Endometrium (tissue), 2 donors: ENCODE measurements at regions not wholly inside any gene's neighbourhood (a gene's known extent, or its start where the extent isn't known, plus 50 kb on each side); places are given as distances from the start of the nearest gene placed in this dataset.

Source experiments
- FAIRE-seq: peaks from 2 replicates; lab custom pipeline; 2012; peaks lifted over from hg19 to GRCh38; lab: Jason Lieb, UNC
- donor health status: control.
- donor health status: control.

DNA sequence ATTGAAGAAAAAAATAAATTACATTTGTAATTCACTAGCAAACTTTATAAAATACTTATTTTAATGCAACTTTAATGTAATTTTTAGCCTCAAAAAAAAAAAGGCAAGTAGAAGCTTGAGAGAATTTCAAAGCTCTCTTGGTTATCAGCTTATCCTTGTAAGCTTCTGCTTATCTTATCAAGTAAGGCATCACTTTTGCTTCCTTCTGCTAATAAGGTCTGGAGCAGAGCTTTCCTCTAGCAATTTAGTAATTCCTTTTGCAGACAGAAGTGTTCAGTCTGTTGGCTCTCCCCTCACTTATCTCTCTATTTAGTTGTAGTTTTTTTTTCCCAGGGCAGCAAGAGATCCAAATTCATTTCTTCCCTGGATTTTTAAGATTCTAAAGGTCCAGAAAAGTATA, 525.0 kb downstream of the ISL1 start:
- FAIRE-seq: no peak

DNA sequence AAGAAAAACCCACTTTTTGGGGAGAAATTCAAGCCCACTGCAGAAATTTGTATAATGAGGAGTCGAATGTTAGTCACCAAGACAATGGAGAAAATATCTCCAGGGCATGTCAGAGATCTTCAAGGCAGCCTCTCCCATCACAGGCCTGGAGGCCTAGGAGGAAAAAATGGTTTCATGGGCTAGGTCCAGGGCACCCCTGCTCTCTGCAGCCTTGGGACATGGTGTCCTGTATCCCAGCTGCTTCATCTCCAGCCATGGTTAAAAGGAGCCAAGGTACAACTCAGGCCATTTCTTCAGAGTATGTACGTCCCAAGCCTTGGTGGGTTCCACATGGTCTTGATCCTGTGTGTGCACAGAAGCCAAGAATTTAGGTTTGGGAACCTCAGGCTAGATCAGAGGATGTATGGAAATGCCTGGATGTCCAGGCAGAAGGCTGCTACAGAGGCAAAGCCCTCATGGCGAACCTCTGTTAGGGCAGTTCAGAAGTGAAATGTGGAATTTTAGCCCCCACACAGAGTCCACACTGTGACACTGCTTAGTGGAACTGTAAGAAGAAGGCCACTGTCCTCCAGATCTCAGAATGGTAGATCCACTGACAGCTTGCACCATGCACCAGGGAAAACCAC, 561.4 kb downstream of the ISL1 start:
- no peak for FAIRE-seq

DNA sequence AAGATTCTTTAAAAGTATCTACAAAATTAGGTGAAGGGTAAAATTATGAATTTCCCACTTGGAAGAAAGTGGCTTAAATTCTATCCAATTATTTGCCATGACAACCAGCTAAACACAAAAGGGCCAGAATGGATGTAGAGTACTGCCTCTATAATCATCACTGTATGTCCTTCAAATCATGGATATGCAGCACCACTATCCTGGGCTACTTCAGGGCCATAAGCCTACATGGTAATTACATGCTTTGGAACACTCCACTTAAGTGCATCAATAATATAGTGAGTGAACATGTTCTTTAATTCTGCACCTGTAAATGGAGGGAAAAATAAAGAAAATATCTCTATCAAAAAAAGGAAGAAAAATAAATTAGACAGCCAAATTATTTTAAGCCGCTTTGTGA, 575.2 kb downstream of the ISL1 start:
- no peak for FAIRE-seq

DNA sequence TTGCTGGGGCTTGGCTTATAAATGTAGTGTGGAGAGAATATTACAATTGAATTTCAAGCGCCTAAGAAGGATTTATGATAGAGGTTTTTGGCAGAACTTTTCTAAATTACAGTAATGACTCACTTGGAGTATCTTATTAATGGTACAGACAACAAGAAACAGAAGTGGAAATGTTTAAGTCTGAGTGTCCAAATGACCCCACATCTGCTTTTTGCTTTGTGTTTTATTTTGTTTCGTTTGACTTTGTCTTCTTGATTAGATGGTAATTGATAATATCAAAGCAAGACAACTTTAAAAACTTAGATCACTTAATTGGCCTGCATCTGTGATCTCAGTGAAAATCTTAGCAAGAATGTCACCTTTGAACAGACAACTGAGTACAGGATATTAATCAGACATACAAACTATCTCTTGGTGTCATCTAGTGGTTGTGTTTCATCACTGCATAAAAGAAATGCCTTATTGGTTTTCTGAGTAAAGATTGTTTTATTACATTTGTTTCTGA, 577.4 kb downstream of the ISL1 start:
- peak; percentile 43 for FAIRE-seq

DNA sequence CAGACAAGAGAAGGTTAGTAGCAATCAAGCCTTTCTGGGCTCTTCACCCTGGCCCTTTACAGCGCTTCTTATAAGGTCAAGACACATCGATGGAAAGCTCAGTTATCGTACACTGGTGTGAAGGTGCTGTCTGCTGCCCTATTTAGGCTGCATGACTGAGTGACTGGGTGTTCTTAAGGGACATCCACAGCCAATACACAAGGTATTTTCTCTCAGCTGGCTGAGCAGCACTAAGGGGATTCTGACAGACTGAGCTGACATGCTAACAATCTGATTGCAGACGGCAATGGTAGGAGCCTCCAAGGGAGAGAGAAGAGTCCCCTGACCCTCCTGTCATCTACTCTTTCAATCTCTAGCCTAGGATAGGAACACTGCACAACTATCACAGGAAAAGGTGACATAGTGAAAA, 577.9 kb downstream of the ISL1 start:
- no peak for FAIRE-seq

DNA sequence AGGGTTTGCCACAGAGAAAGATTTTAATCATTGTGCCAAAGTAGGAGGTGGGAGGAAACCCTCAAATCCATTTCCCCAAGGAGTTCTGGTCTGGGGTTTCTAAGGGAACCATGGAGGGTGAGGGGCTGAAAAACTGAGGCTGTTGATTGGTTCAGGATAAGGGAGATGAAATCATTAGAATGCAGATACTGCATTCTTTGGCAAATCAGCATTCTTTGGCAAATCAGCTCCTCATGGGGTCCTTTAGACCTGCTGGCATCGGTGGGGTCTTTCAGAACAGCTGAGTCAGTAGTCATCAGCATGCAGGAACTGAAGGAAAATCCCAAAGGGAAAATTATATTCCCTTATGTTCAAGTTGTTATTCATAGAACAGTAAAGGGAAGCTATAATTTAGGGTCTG, 585.5 kb downstream of the ISL1 start:
- no peak for FAIRE-seq

DNA sequence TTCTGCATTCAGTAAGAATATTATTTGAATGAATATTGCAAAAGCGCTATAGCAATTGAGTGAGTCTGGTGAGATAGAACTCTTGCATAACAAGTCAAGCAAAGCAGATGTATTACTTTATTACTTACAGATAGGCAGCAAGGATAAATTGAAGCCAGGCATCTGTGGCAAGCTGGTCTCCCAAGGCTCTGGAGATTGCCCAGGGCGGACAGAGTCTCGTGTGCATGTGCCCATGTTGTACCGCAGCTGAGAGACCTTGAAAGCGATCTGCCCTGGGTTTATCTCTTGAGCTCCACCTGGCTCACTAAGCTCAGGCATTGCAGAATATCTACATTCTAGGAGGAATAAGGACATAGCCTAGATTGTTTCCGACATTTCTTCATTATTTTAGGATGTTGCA, 591.6 kb downstream of the ISL1 start:
- FAIRE-seq: no peak

DNA sequence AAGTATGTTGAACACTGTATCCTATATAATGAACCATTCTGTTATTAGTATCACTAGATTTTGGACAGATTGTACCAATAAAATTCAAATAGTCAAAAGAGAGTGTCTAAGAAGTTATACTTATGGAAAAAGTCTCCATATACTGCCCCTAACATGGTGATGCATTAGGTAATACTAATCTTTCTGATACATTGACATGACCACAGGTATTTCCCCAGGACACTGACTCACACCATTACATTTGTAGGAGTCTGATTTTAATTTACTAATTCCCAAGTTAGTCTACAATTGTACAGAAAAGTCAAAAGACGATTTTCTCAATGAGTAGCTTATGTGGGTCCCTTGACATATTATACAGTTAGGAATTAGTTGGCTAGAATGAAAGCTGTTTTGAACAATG, 593.8 kb downstream of the ISL1 start:
- no peak for FAIRE-seq

DNA sequence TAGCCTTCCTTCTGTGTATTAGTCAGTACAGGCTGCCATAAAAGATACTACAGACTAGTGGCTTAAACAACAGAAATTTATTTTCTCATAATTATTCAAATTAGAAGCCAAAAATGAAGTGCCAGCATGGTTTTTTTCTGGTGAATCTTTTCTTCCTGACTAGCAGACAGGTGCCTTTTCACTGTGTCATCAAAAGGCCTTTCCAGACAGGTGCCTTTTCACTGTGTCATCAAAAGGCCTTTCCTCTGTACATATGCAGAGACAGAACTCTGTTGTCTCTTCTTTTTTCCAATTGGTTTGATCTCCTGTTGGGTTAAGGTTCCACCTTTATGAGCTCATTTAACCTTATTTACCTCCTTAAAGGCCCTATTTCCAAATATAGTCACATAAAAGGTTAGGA, 599.9 kb downstream of the ISL1 start:
- FAIRE-seq: no peak

DNA sequence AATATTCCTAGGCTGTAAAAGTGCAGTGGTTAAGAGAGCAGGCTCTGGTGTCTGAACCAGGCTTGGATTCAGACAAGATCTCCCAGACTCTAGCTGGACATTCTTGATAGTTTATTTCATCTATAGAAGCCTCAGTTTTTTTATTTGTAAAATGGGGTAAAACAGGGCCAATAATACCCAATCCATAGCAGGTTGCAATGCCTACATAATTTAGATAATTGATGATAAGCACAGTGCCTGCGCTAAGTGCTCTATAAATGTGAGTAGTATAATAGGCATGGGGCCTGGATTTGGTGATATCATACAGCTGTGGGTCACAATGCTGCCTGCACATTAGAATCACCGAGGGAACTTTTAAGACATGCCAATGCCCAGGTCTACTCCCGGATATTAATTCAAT, 603.5 kb downstream of the ISL1 start:
- FAIRE-seq: no peak

DNA sequence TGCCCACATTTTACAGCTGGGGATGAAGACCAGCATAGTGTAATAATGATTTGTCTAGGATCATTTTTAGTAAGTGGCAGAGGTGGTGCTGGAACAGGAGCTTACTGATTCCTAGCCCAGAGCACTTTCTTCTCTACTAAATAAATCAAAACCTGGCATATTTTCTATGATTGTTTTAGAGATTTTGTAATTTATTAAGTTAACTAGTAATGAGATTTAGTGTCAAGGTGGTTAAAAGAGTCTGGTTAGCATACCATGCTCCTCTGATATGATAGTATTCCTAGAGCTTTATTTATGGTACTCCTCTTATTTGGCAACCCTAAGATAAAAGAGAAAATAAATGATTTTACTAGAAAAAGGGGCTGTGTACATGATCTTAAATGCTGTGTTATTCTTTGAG, 604.0 kb downstream of the ISL1 start:
- FAIRE-seq: no peak

DNA sequence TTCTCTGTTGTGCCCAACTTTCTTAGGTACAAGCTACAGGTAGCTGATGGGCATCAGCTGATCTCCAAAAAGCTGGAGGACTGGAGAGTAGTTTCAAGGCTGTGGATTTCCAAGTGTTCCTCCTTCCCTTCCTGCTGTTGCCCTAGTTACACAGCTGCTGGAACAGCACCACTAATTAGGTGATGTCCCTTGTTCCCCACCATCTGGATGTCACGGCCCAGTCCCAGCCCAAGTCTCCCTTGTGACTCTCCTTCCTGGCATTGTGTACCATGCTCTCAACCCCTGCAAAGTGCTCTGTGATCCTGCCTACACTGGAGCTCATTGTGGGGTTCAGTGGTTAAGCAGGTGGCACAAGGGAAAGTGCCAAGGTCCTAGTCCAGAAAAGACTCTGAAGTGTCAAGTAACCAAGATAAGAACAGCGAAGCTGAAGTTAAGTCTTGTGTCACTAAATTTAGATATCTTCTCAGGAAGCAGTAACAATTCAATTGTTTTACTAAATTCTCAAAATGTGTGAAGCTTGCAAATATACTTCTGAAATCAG, 604.5 kb downstream of the ISL1 start:
- no peak for FAIRE-seq

DNA sequence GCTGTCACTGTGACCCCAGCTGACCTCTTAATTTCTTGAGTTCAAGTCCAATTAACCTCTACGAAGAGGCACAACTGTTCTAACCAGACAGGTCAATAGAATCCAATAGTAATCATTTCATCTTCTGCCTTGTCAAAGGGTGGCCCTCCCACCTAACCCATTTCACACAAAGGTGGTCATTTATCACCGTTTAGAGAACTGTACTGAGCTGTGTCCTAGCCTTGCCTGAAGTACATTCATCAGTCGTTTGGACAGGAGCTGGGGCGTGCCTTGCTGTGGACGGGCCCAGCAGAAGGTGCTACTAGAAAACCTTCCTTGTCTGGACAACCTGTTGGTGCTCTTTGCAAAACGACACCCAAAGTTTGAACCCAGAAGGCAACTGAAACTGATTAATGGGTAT, 605.4 kb downstream of the ISL1 start:
- no peak for FAIRE-seq

DNA sequence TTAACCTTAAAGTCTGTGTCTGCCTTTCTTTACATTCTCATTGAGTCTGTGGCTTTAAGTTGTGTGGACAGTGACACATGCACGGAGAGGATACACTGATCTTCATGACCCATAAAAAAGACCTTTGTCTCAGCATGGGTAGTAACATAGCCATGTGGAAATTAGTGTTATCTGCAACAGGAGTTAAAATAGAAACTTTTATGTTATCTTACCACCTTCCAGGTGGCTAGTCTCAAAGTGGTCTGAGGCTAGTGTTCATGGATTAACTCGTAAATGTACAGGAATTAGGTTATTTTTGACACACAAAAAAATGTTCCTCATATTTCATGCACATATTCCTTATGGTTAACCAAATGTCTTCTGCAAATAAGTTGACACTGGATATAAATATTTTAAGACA, 607.0 kb downstream of the ISL1 start:
- no peak for FAIRE-seq

DNA sequence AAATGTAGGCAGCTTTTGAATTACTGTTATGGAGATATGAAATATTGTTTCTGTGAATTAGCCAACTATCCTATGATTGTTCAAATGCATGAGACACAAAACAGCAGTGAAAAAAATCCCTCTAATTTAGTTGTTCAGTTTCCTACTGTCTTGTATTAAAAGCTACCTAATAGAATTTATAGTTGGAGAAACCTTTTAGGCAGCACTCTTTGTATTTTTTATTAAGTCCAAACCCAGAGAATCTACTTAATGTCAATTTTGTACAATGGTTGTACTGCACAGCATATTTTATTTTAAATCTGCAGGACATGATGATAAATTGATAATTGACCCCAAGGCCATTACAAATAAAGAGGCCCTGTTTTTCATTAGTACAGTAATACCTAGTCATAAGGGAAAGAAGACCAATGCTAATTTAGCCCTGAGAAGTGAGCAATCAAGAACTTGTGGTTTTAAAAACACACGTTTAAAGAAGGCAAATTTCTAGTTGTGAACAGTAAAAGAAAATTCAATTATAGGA, 607.5 kb downstream of the ISL1 start:
- FAIRE-seq: no peak

DNA sequence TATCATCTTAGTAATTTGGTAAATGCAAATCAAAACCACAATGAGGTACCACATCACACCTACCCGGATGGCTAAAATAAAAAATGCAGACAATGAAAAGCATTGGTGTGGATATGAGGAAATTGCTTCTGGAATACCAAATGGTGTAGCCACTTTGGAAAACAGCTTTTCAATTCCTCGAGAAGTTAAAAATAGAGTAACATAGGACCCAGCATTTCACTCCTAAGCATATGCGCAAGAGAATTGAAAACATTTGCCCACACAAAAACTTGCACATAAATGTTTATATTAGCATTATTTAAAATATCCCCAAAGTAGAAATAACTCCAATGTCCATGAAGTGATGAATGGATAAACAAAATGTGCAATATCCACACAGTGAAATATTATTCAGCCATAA, 608.7 kb downstream of the ISL1 start:
- no peak for FAIRE-seq

DNA sequence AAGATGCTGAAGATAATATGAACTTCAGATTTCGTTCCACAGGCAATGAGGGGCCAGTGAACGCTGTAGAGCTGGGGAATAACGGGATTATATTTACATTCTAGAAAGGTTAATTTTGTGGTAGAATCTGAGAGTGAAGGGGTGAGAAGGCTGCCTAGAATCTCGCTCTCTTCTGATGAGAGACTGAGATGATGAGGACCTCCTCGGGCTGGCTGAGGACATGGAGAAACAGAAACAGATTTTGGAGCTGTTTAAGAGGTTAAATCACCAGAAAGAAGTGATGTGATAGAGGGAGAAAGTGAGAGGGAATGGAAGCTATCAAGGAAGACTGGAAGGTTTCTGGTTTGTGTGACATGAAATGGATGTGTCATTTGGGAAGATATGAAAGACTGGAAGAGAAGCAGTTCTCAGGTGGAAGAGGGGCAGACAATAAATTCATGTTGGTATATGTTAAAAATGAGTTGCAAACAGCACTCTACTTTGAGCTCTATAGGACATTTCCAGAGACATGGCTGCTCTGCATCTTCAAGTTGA, 612.6 kb downstream of the ISL1 start:
- FAIRE-seq: no peak

DNA sequence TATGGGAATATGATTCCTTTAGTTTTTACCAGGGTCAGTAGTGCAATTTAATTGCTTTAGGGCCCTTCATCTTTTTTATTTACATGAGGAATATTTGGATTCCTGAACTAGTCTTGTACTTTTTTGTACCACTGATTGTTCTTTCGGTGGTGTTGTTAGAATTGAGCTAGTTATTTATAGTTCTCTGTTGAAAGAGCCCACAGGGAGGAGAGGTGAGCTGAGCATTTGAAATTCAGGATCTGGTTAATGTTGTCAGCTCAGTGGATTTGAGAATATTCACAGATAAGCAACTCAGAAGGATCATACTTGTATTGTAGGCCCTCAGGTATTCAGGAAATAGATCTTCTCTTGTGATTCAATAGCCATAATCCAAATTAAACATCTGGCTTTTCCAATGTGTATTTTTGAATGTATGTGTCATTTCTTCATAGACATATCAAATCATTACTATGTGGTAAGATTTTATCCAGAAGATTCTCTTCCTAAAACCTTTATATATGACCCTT, 613.2 kb downstream of the ISL1 start:
- no peak for FAIRE-seq

DNA sequence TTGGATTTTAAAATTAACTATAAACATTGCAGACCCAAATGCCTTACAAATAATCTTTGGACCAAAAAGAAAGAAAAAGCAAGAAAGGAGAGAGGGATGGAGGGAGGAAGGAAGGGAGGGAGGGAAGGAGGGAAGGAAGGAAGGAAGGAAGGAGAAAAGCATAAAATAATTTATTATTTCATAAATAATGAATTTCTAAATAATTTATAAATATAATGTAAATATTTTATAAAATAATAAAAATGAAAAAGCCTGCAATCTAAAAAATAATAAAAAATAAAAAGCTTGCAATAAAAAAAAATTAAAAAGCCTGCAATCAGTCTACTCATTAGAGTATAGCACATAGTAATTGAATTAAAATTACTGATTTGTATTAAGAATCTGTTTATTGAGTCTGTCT, 614.3 kb downstream of the ISL1 start:
- no peak for FAIRE-seq

DNA sequence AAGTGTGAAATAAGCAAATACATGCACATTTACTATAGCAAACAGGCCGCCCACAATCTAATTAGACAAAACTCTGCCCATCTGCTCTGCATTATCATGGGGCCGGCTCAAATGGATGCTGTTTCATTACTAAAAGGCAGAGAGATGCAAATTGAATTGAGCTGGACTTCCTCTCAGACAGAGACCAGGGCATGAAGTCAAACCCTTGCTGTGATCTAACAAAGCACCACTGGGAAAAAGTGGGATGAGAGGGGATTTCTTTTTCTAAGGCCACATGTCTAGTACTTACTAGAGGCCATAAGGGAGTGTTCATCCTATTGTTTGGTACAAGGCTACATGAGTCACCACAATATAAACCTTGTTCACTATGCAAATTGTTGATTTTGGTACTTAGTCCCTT, 614.7 kb downstream of the ISL1 start:
- FAIRE-seq: no peak

DNA sequence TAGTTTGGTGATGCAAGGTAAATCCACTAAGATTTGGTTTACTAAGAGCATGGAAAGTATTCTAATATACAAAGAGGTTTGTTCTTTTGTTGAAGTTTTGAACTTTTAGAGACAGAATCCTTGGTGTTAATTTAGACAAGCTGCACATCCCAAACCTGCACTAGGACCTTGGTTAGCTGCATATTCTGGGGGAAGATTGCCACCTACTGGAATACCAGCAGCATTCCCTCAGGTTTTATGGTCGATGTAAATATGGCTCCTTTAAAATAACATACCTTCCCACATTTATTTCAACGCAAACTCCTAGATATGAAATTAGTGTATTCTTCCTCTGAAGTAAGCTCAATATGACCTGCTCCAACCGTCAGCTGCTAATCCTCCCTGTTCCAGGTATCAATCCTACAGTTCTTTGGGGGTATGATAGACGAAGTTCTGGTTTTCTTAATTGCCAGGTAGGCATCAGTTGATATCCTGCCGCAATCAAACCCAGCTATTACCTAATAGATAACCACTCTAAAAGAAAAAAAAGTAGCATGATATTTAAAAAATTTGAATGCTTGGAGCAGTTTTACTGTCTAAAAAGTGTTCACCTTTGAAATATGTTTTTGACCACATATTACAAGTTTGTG, 624.1 kb downstream of the ISL1 start:
- FAIRE-seq: peak; percentile 29

DNA sequence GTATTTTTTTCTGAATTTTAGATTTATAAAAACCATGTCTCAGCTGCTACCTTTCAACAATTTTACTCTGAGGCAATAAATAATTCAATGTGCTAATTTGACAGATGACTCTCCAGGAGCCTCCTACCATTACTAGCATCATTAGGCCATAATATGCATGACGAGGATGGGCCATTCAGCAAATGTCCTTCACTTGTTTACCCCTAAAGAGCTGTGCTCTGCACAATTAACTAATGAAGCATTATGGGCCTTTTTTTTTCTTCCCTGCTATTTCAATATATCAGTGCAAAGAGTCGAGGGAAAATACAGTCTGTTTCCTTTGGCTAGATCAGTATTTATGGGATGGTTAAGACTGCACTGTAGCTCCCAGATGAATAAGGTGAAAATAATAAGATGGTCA, 627.2 kb downstream of the ISL1 start:
- FAIRE-seq: no peak

DNA sequence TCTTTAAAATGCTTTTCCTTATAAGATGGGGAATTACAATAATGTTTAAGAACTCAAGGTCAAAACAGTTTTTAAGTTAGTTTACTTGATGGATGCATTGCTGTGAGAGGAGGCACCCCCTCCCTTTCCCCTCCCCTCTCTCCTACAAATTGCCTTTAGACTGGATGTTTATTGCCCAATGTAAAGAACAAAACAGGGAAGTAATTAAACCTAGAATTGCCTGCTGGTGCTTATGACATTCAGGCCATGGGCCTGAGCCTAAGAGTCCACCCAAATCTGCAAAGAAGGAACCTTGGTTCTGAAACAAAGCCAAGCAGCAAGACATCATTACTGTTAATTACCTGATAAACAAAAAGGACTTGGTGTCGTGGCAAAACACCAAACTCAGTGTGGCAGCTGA, 630.3 kb downstream of the ISL1 start:
- FAIRE-seq: no peak
